ENCODE measurements at regions not wholly inside any gene's neighbourhood (a gene's known extent, or its start where the extent isn't known, plus 50 kb on each side); places are given as distances from the start of the nearest gene placed in this dataset.

DNA sequence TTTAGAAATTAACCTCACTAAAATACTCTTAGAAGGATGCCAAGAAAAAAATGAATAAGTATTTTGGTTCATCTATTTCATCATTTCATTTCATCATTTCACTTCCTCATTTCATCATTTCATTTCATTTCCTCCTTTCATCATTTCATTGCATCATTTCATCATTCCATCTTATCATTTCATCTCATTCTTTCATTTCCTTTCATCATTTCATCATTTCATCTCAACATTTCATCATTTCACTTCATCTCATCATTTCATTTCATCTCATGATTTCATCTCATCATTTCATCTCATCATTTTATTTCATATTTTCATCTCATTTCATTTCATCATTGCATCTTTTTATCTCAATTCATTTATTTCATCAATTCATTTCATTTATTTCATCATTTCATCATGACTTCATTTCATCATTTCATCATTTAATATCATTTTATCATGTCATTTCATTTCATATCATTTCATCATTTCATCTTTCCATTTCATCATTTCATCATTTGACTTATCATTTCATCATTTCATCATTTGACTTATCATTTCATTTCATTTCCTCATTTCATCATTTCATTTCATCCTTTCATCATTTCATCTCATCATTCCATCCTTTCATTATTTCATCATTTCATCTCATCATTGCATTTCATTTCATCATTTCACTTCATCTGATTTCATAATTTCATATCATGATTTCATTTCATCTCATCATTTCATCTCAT is 129.9 kb downstream of the ZNF92 start (continued):
- TF ChIP-seq RHOXF2B (CRISPR knock-in tag; conservative IDR thresholded peaks at IDR 0.05) (no peak), SRSF3 (IDR thresholded peaks at IDR 0.05; ENCODE audit: insufficient read depth, low read length) (no peak), SREBF2 (CRISPR knock-in tag; IDR thresholded peaks at IDR 0.05) (no peak), EWSR1 (IDR thresholded peaks at IDR 0.05; ENCODE audit: borderline replicate concordance, low read depth, partially characterized antibody) (no peak), SOX6 (IDR thresholded peaks at IDR 0.05) (peak; percentile 25; the same call in 1 of the 2 replicates), EGR1 (conservative IDR thresholded peaks at IDR 0.05) (no peak), FOXK1 (CRISPR knock-in tag; IDR thresholded peaks at IDR 0.05; ENCODE audit: borderline replicate concordance) (no peak), POLR2B (IDR thresholded peaks at IDR 0.05; ENCODE audit: low read depth, partially characterized antibody) (no peak), YBX1 (IDR thresholded peaks at IDR 0.05) (no peak), ASH1L (IDR thresholded peaks at IDR 0.05; ENCODE audit: borderline replicate concordance, low read depth, partially characterized antibody) (no peak), EP400 (IDR thresholded peaks at IDR 0.05) (peak; percentile 42; the same call in 1 of the 2 replicates), ZKSCAN1 (IDR thresholded peaks at IDR 0.05; ENCODE audit: low read depth, low read length) (no peak), JUND (IDR thresholded peaks at IDR 0.05; ENCODE audit: borderline replicate concordance, low read depth, low read length) (no peak), JUND (tag; IDR thresholded peaks at IDR 0.05; ENCODE audit: borderline replicate concordance, low read depth, low read length) (no peak)
- TF ChIP-seq, protein P1, sequence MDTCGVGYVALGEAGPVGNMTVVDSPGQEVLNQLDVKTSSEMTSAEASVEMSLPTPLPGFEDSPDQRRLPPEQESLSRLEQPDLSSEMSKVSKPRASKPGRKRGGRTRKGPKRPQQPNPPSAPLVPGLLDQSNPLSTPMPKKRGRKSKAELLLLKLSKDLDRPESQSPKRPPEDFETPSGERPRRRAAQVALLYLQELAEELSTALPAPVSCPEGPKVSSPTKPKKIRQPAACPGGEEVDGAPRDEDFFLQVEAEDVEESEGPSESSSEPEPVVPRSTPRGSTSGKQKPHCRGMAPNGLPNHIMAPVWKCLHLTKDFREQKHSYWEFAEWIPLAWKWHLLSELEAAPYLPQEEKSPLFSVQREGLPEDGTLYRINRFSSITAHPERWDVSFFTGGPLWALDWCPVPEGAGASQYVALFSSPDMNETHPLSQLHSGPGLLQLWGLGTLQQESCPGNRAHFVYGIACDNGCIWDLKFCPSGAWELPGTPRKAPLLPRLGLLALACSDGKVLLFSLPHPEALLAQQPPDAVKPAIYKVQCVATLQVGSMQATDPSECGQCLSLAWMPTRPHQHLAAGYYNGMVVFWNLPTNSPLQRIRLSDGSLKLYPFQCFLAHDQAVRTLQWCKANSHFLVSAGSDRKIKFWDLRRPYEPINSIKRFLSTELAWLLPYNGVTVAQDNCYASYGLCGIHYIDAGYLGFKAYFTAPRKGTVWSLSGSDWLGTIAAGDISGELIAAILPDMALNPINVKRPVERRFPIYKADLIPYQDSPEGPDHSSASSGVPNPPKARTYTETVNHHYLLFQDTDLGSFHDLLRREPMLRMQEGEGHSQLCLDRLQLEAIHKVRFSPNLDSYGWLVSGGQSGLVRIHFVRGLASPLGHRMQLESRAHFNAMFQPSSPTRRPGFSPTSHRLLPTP (IDR thresholded peaks at IDR 0.05; ENCODE audit: borderline replicate concordance, extremely low read depth, insufficient read length) = no peak
- TF ChIP-seq, protein P2, sequence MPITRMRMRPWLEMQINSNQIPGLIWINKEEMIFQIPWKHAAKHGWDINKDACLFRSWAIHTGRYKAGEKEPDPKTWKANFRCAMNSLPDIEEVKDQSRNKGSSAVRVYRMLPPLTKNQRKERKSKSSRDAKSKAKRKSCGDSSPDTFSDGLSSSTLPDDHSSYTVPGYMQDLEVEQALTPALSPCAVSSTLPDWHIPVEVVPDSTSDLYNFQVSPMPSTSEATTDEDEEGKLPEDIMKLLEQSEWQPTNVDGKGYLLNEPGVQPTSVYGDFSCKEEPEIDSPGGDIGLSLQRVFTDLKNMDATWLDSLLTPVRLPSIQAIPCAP (CRISPR knock-in tag; IDR thresholded peaks at IDR 0.05; ENCODE audit: borderline replicate concordance) = no peak
- TF ChIP-seq, protein P3, sequence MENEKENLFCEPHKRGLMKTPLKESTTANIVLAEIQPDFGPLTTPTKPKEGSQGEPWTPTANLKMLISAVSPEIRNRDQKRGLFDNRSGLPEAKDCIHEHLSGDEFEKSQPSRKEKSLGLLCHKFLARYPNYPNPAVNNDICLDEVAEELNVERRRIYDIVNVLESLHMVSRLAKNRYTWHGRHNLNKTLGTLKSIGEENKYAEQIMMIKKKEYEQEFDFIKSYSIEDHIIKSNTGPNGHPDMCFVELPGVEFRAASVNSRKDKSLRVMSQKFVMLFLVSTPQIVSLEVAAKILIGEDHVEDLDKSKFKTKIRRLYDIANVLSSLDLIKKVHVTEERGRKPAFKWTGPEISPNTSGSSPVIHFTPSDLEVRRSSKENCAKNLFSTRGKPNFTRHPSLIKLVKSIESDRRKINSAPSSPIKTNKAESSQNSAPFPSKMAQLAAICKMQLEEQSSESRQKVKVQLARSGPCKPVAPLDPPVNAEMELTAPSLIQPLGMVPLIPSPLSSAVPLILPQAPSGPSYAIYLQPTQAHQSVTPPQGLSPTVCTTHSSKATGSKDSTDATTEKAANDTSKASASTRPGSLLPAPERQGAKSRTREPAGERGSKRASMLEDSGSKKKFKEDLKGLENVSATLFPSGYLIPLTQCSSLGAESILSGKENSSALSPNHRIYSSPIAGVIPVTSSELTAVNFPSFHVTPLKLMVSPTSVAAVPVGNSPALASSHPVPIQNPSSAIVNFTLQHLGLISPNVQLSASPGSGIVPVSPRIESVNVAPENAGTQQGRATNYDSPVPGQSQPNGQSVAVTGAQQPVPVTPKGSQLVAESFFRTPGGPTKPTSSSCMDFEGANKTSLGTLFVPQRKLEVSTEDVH (IDR thresholded peaks at IDR 0.05; ENCODE audit: low read depth, partially characterized antibody) = no peak
- TF ChIP-seq, protein P4, sequence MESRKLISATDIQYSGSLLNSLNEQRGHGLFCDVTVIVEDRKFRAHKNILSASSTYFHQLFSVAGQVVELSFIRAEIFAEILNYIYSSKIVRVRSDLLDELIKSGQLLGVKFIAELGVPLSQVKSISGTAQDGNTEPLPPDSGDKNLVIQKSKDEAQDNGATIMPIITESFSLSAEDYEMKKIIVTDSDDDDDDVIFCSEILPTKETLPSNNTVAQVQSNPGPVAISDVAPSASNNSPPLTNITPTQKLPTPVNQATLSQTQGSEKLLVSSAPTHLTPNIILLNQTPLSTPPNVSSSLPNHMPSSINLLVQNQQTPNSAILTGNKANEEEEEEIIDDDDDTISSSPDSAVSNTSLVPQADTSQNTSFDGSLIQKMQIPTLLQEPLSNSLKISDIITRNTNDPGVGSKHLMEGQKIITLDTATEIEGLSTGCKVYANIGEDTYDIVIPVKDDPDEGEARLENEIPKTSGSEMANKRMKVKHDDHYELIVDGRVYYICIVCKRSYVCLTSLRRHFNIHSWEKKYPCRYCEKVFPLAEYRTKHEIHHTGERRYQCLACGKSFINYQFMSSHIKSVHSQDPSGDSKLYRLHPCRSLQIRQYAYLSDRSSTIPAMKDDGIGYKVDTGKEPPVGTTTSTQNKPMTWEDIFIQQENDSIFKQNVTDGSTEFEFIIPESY (CRISPR knock-in tag; IDR thresholded peaks at IDR 0.05) = no peak

Data from K562 (cell line).